ENCODE measurements at regions not wholly inside any gene's neighbourhood (a gene's known extent, or its start where the extent isn't known, plus 50 kb on each side); places are given as distances from the start of the nearest gene placed in this dataset.
"Not testable (repeated sequence)": the region's sequence is repeated elsewhere in the genome, so short reads cannot be mapped to it uniquely, and the experiment has no call there.

- DNase-seq (ENCODE audit: low read depth) = no peak
- no peak for TF ChIP-seq CTCF (conservative IDR thresholded peaks at IDR 0.05; ENCODE audit: low read depth, low read length)
- H3K4me3 ChIP-seq (ENCODE audit: low read length) = no peak overlapping the region
Measured at GRCh38 chr5:40233268-40233667, 446.4 kb upstream of the PTGER4 start.

GRCh38 chr5:40227931-40228330 lies 451.8 kb upstream of the PTGER4 start:
- H3K4me3 ChIP-seq (ENCODE audit: low read length) = no peak overlapping the region
- no peak for DNase-seq (ENCODE audit: low read depth)
- no peak for TF ChIP-seq CTCF (conservative IDR thresholded peaks at IDR 0.05; ENCODE audit: low read depth, low read length)

GRCh38 chr5:40227366-40227765 lies 452.3 kb upstream of the PTGER4 start:
- DNase-seq (ENCODE audit: low read depth) = no peak
- H3K4me3 ChIP-seq (ENCODE audit: low read length) = no peak overlapping the region
- TF ChIP-seq CTCF (conservative IDR thresholded peaks at IDR 0.05; ENCODE audit: low read depth, low read length) = no peak

- no peak for TF ChIP-seq CTCF (conservative IDR thresholded peaks at IDR 0.05; ENCODE audit: low read depth, low read length)
- no peak for DNase-seq (ENCODE audit: low read depth)
- H3K4me3 ChIP-seq (ENCODE audit: low read length) = no peak overlapping the region
Measured at GRCh38 chr5:40226906-40227305, 452.8 kb upstream of the PTGER4 start.

GRCh38 chr5:40225147-40225546 lies 454.6 kb upstream of the PTGER4 start:
- H3K4me3 ChIP-seq (ENCODE audit: low read length); DNase-seq (ENCODE audit: low read depth): not testable (repeated sequence)

GRCh38 chr5:40224421-40224820 lies 455.3 kb upstream of the PTGER4 start:
- H3K4me3 ChIP-seq (ENCODE audit: low read length) = no peak overlapping the region
- no peak for TF ChIP-seq CTCF (conservative IDR thresholded peaks at IDR 0.05; ENCODE audit: low read depth, low read length)
- no peak for DNase-seq (ENCODE audit: low read depth)

- peak; percentile 61 for DNase-seq (ENCODE audit: low read depth)
- H3K4me3 ChIP-seq (ENCODE audit: low read length) = no peak overlapping the region
- TF ChIP-seq CTCF (conservative IDR thresholded peaks at IDR 0.05; ENCODE audit: low read depth, low read length) = no peak
Measured at GRCh38 chr5:40223884-40224402, 455.8 kb upstream of the PTGER4 start.

- DNase-seq (ENCODE audit: low read depth) = no peak
- no peak overlapping the region for H3K4me3 ChIP-seq (ENCODE audit: low read length)
- TF ChIP-seq CTCF (conservative IDR thresholded peaks at IDR 0.05; ENCODE audit: low read depth, low read length) = no peak
Measured at GRCh38 chr5:40221796-40222195, 457.9 kb upstream of the PTGER4 start.

Data from retinal pigment epithelial cell (primary cell).